Upper lobe of right lung (tissue), 1 donor: ENCODE measurements at regions not wholly inside any gene's neighbourhood (a gene's known extent, or its start where the extent isn't known, plus 50 kb on each side); places are given as distances from the start of the nearest gene placed in this dataset.

ENCODE experiments used
- ATAC-seq: fragments of 200-7000 bp; cut with Tn5 transposase; one replicate; pipeline ENCODE4 v1.9.1; 2020; ENCODE audit warnings: mild to moderate bottlenecking, moderate library complexity
- DNase-seq: peaks from one replicate; pipeline ENCODE4 v3.0.0-alpha.2; 2020
- H3K27ac ChIP-seq: fragments of 200-600 bp; one replicate; pipeline ENCODE4 v1.8.0; 2022
- H3K27me3 ChIP-seq: fragments of 200-600 bp; one replicate; pipeline ENCODE4 v1.8.0; 2022; ENCODE audit warnings: mild to moderate bottlenecking
- H3K36me3 ChIP-seq: fragments of 200-600 bp; one replicate; pipeline ENCODE4 v1.8.0; 2022
- H3K4me1 ChIP-seq: fragments of 200-600 bp; one replicate; pipeline ENCODE4 v1.8.0; 2022
- H3K4me3 ChIP-seq: fragments of 200-600 bp; one replicate; pipeline ENCODE4 v1.8.0; 2022; ENCODE audit warnings: mild to moderate bottlenecking
- H3K9me3 ChIP-seq: fragments of 200-600 bp; one replicate; pipeline ENCODE4 v1.8.0; 2022
- CTCF ChIP-seq: fragments of 200-600 bp; IDR thresholded peaks from one replicate; pipeline ENCODE4 v1.8.0; 2022; ENCODE audit warnings: antibody characterized with exemption
- intact Hi-C: fragments of 100-400 bp; cut with DNase I; formaldehyde crosslinking; loops from one replicate; pipeline ENCODE4 v1.11.0; 2022
- donor health status: DM: no; HTN: yes; CAD: no; lungs with severe emphysema.

DNA sequence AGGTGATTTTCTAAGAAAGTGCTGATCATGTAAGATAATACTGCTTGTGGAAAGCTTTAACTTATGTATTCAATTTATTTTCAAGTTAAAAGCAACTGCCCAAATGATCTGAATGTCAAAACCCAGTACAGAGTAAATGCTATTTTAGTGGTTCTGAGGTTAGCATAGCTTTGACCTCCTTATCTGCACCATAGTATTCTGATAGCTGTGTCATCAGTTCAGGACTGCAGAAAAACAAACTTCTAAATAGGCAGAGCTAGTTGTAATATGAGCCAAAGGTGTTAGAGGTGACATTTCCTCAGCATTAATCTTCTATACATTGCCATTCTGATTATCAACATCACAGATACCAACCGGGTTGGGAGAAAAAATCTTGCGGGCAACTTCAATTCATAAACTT, 758.7 kb downstream of the SLITRK5 start:
- Histone ChIP-seq H3K27me3 (no peaks in the 10 kb centered on the region), H3K4me3 (no peak overlapping the region), H3K27ac (no peak overlapping the region), H3K4me1 (no peaks in the 10 kb centered on the region), H3K36me3 (no peaks in the 10 kb centered on the region), H3K9me3 (no peaks in the 10 kb centered on the region)
- ATAC-seq = no peak
- no peak for TF ChIP-seq CTCF
- intact Hi-C loops = no loop called here
- DNase-seq = no peak

GRCh38 chr13:88434953-88435352, 763.8 kb downstream of the SLITRK5 start:
- ATAC-seq (no peak), DNase-seq (no peak)
- intact Hi-C loops = no loop called here
- TF ChIP-seq CTCF = no peak
- H3K4me1 ChIP-seq = no peaks in the 10 kb centered on the region
- no peaks in the 10 kb centered on the region for H3K36me3 ChIP-seq
- no peak overlapping the region for H3K27ac ChIP-seq
- no peaks in the 10 kb centered on the region for H3K27me3 ChIP-seq
- no peaks in the 10 kb centered on the region for H3K9me3 ChIP-seq
- H3K4me3 ChIP-seq = no peak overlapping the region

DNA sequence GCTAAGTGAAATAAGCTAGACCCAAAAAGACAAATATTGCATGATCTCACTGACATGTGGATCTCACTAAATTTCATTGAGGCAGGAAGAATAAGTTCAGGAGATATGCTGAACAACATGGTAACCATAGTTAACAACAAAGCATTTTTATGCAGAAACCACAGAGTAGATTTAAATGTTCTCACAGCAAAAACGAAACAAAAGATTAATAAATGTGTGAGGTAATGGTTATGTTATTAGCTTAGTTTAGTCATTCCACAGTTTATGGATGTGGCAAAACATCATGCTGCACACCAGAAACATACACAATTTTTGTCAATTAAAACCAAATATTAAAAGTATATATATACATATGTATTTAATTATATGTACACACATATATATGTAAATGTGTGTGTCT, 765.8 kb downstream of the SLITRK5 start:
- no peaks in the 10 kb centered on the region for H3K27me3 ChIP-seq
- DNase-seq = no peak
- ATAC-seq = no peak
- H3K4me1 ChIP-seq = no peaks in the 10 kb centered on the region
- no peak overlapping the region for H3K4me3 ChIP-seq
- TF ChIP-seq CTCF = no peak
- H3K9me3 ChIP-seq = no peaks in the 10 kb centered on the region
- no peak overlapping the region for H3K27ac ChIP-seq
- H3K36me3 ChIP-seq = no peaks in the 10 kb centered on the region
- intact Hi-C loops = no loop called here

DNA sequence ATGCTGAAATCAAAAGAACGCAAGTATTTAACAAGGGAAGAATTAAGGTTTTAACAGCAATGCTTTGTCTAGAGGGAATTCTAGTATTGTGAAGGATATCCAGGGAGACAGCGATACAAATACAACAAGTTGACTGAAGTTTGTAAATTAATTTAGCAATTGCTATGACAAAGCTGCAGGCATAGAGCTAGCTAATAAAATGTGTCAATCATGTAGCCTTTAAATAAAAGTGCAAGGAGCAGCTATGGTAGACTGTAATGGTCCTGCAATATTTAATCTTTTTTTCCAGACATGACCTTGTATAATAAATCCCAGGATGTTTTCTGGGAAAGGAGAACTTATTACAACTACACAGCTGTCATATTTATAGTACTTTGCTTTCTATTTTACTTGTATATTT, 779.3 kb downstream of the SLITRK5 start:
- H3K27ac ChIP-seq = no peak overlapping the region
- no peaks in the 10 kb centered on the region for H3K36me3 ChIP-seq
- no peak overlapping the region for H3K4me3 ChIP-seq
- no peak for TF ChIP-seq CTCF
- no peaks in the 10 kb centered on the region for H3K27me3 ChIP-seq
- no peaks in the 10 kb centered on the region for H3K4me1 ChIP-seq
- no peak for ATAC-seq
- DNase-seq = no peak
- H3K9me3 ChIP-seq = no peaks in the 10 kb centered on the region
- intact Hi-C loops = no loop called here

GRCh38 chr13:88456151-88456550, 785.0 kb downstream of the SLITRK5 start:
- Histone ChIP-seq H3K9me3 (no peaks in the 10 kb centered on the region), H3K36me3 (no peaks in the 10 kb centered on the region), H3K4me3 (no peak overlapping the region), H3K27ac (no peak overlapping the region), H3K4me1 (no peaks in the 10 kb centered on the region), H3K27me3 (no peaks in the 10 kb centered on the region)
- TF ChIP-seq CTCF = no peak
- DNase-seq = no peak
- no peak for ATAC-seq
- intact Hi-C loops = no loop called here

DNA sequence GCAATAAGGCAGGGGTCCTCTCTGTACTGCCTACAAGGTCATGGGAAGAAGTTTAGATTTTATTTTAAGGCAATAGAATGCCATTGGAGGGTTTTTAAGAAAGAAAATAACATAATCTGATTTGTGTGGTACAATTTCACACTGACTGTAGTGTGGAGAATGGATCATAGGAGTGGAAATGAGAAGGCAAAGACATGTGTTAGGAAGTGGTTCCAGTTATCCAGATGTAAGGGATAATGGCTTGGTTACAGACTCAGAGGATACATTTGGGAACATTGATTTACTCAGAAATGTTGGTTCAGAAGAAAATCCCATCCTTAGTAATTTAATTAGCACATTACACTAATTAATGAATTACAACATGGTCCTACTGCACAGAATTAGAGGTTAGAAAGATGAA, 788.2 kb downstream of the SLITRK5 start:
- Histone ChIP-seq H3K36me3 (no peaks in the 10 kb centered on the region), H3K27me3 (no peaks in the 10 kb centered on the region), H3K4me1 (no peaks in the 10 kb centered on the region), H3K27ac (no peak overlapping the region), H3K9me3 (no peaks in the 10 kb centered on the region), H3K4me3 (no peak overlapping the region)
- no peak for TF ChIP-seq CTCF
- ATAC-seq (no peak), DNase-seq (no peak)
- intact Hi-C loops = no loop called here
